IMR-90 (cell line): ENCODE measurements at regions not wholly inside any gene's neighbourhood (a gene's known extent, or its start where the extent isn't known, plus 50 kb on each side); places are given as distances from the start of the nearest gene placed in this dataset.

ENCODE experiments used
- ATAC-seq: fragments of 200-7000 bp; cut with Tn5 transposase; 2 replicates; pipeline ENCODE4 v1.9.1; 2020; ENCODE audit warnings: low read depth, mild to moderate bottlenecking, moderate library complexity
- BruUV-seq: library from RNA; stranded (reverse); fragments of 400-500 nt; replicated peaks from 2 replicates; lab custom pipeline; 2021; lab: Mats Ljungman, UMichigan
- CTCF ChIA-PET: fragments of 300-600 bp; formaldehyde crosslinking; extraction: SDS; loops from one replicate; lab custom pipeline; 2021; ENCODE audit warnings: antibody characterized with exemption; lab: Yijun Ruan, JAX
- POLR2A ChIA-PET: fragments of 300-600 bp; sonication (Branson Sonifier 250); formaldehyde crosslinking; loops from one replicate; lab custom pipeline; 2022; ENCODE audit warnings: antibody characterized with exemption; ENCODE audit not compliant: unreplicated experiment; lab: Charles Lee
- DNase-seq: peaks from one replicate; pipeline ENCODE4 v3.0.0; 2013
- H2AFZ ChIP-seq: replicated peaks from 2 replicates; pipeline ENCODE3; 2013; ENCODE audit warnings: low read length, mild to moderate bottlenecking; ENCODE audit not compliant: poor library complexity
- H2AK5ac ChIP-seq: 2 replicates; pipeline ENCODE4 v1.6.1; 2013; ENCODE audit warnings: low read depth, low read length, inconsistent platforms
- H2AK9ac ChIP-seq: replicated peaks from 2 replicates; pipeline ENCODE3; 2013; ENCODE audit warnings: mild to moderate bottlenecking, low read depth, low read length, moderate library complexity; ENCODE audit not compliant: poor library complexity
- H2BK120ac ChIP-seq: 2 replicates; pipeline ENCODE4 v1.6.1; 2013; ENCODE audit warnings: low read depth, low read length, inconsistent platforms
- H2BK15ac ChIP-seq: 3 replicates; pipeline ENCODE4 v1.6.1; 2013; ENCODE audit warnings: low read depth, low read length, inconsistent platforms
- H2BK20ac ChIP-seq: 2 replicates; pipeline ENCODE4 v1.6.1; 2013; ENCODE audit warnings: low read depth, mild to moderate bottlenecking, inconsistent platforms, low read length, moderate library complexity
- H2BK5ac ChIP-seq: 2 replicates; pipeline ENCODE4 v1.6.1; 2013; ENCODE audit warnings: mild to moderate bottlenecking, low read depth, low read length, inconsistent platforms; ENCODE audit not compliant: poor library complexity, severe bottlenecking
- H3K14ac ChIP-seq: replicated peaks from 2 replicates; pipeline ENCODE4 v1.6.1; 2013; ENCODE audit warnings: low read depth, low read length, inconsistent platforms
- H3K18ac ChIP-seq: 2 replicates; pipeline ENCODE4 v1.6.1; 2013; ENCODE audit warnings: low read depth, low read length, control low read depth
- H3K23ac ChIP-seq: 2 replicates; pipeline ENCODE4 v1.6.1; 2013; ENCODE audit warnings: low read depth, low read length, inconsistent platforms
- H3K27ac ChIP-seq: 2 replicates; pipeline ENCODE4 v1.5.1; 2013; ENCODE audit warnings: mild to moderate bottlenecking, control low read depth, low read length; ENCODE audit not compliant: insufficient read depth
- H3K27me3 ChIP-seq: 2 replicates; pipeline ENCODE4 v1.6.1; 2013; ENCODE audit warnings: low read length; ENCODE audit not compliant: control insufficient read depth, insufficient read depth
- H3K36me3 ChIP-seq: 2 replicates; pipeline ENCODE4 v1.6.1; 2013; ENCODE audit warnings: low read length, mixed read lengths; ENCODE audit not compliant: control insufficient read depth, insufficient read depth
- H3K4ac ChIP-seq: 2 replicates; pipeline ENCODE4 v1.6.1; 2013; ENCODE audit warnings: low read depth, low read length, inconsistent platforms
- H3K4me1 ChIP-seq: 2 replicates; pipeline ENCODE4 v1.6.1; 2013; ENCODE audit warnings: low read length, mixed read lengths; ENCODE audit not compliant: control insufficient read depth, insufficient read depth
- H3K4me2 ChIP-seq: 2 replicates; pipeline ENCODE4 v1.6.1; 2013; ENCODE audit warnings: low read depth, mild to moderate bottlenecking, control low read depth, low read length, moderate library complexity
- H3K4me3 ChIP-seq: 2 replicates; pipeline ENCODE4 v1.5.1; 2013; ENCODE audit warnings: low read depth, mild to moderate bottlenecking, control low read depth, low read length, moderate library complexity; ENCODE audit not compliant: insufficient read depth
- H3K56ac ChIP-seq: 2 replicates; pipeline ENCODE4 v1.6.1; 2013; ENCODE audit warnings: low read length, inconsistent platforms; ENCODE audit not compliant: insufficient read depth; ENCODE audit errors: extremely low read depth
- H3K79me1 ChIP-seq, 2 experiments: 2 replicates each; pipeline ENCODE4 v1.6.1; 2013; ENCODE audit warnings: low read length in 2 of 2, inconsistent platforms in 1 of 2, low read depth in 1 of 2
- H3K9ac ChIP-seq: 2 replicates; pipeline ENCODE4 v1.6.1; 2013; ENCODE audit warnings: low read depth, low read length, control low read depth
- H3K9me1 ChIP-seq: 2 replicates; pipeline ENCODE4 v1.6.1; 2013; ENCODE audit warnings: low read length, inconsistent platforms; ENCODE audit not compliant: insufficient read depth
- H3K9me3 ChIP-seq: 2 replicates; pipeline ENCODE4 v1.6.1; 2013; ENCODE audit warnings: low read length; ENCODE audit not compliant: control insufficient read depth, insufficient read depth
- H4K20me1 ChIP-seq: 2 replicates; pipeline ENCODE4 v1.6.1; 2013; ENCODE audit warnings: low read length, inconsistent platforms; ENCODE audit not compliant: insufficient read depth
- H4K5ac ChIP-seq: 2 replicates; pipeline ENCODE4 v1.6.1; 2013; ENCODE audit warnings: mild to moderate bottlenecking, low read depth, low read length, control low read depth
- H4K8ac ChIP-seq, 2 experiments: 2 replicates each; pipeline ENCODE4 v1.6.1; 2013; ENCODE audit warnings: low read depth in 2 of 2, low read length in 2 of 2, control low read depth in 1 of 2, inconsistent platforms in 1 of 2
- H4K91ac ChIP-seq: 2 replicates; pipeline ENCODE4 v1.6.1; 2013; ENCODE audit warnings: low read depth, low read length, inconsistent platforms; ENCODE audit not compliant: insufficient read depth
- BHLHE40 ChIP-seq: fragments of 150-350 bp; IDR thresholded peaks from 2 replicates; pipeline ENCODE4 v1.6.1; 2016; ENCODE audit warnings: mild to moderate bottlenecking, low read depth, low read length
- CHD1 ChIP-seq: IDR thresholded peaks from 2 replicates; pipeline ENCODE4 v1.6.1; 2012; ENCODE audit warnings: low read depth, low read length, improper control_type of control experiment
- MAFK ChIP-seq: IDR thresholded peaks from 2 replicates; pipeline ENCODE4 v1.6.1; 2012; ENCODE audit warnings: low read depth, low read length, improper control_type of control experiment
- MAZ ChIP-seq: IDR thresholded peaks from 2 replicates; pipeline ENCODE4 v1.6.1; 2012; ENCODE audit warnings: low read depth, mild to moderate bottlenecking, low read length, improper control_type of control experiment, moderate library complexity, borderline replicate concordance
- MXI1 ChIP-seq: IDR thresholded peaks from 2 replicates; pipeline ENCODE4 v1.6.1; 2012; ENCODE audit warnings: low read depth, mild to moderate bottlenecking, low read length, moderate library complexity, borderline replicate concordance
- NFE2L2 ChIP-seq: fragments of 150-350 bp; IDR thresholded peaks from 2 replicates; pipeline ENCODE4 v1.6.1; 2016; ENCODE audit warnings: low read depth, mild to moderate bottlenecking, low read length
- WGBS, 2 experiments: methylation state at CpG; one replicate each; pipeline versions ENCODE4 v1.1.5 to v1.1.7; 2013; ENCODE audit warnings: missing lambda C conversion rate in 2 of 2; ENCODE audit not compliant: insufficient read length in 1 of 2; ENCODE audit errors: extremely low coverage in 2 of 2; 5-methylcytosine and 5-hydroxymethylcytosine counted together
- dilution Hi-C: fragments of 300-500 bp; cut with HindIII; formaldehyde crosslinking; loops from one replicate; pipeline ENCODE4 v1.14.3; 2018; ENCODE audit warnings: low sequenced_read_pairs; ENCODE audit not compliant: unreplicated experiment
- in situ Hi-C: fragments of 300-500 bp; cut with MboI; formaldehyde crosslinking; loops from 3 replicates; pipeline ENCODE4 v1.14.3; 2019; ENCODE audit warnings: low sequenced_read_pairs, inconsistent platforms, mixed read lengths
- intact Hi-C: fragments of 100-400 bp; cut with micrococcal nuclease; formaldehyde crosslinking; loops from 2 replicates; pipeline ENCODE4 v1.10.0; 2022

DNA sequence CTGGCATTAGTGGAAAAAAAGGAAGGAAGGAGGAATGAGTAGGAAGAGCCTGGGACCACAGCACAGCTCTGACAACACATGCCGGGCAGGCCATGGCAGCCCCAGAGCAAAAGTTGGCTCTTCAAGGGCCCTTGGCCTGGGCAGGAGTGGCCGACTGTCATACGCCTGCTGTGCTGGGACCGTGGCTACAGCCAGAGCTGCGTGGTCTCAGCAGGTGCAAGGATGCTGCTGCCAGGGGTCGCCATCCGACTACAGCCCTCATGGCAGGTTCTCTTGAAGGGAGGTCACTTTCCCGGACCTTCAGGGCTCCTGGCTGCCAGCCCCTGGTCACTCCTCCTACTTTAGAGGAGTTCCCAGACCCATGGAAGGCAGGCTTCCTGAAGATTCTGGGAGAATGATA, 109.9 kb downstream of the ARL4C start:
- no peaks in the 10 kb centered on the region for H3K4me1 ChIP-seq
- no peaks in the 10 kb centered on the region for H3K9me1 ChIP-seq
- 100% methylated on average over 1 of the region's 8 CpGs; no CpG with 5 or more reads in 1 of the 2 experiments for WGBS, 2 experiments
- H4K20me1 ChIP-seq: no peaks in the 10 kb centered on the region
- TF ChIP-seq MXI1 (no peak), MAZ (no peak), CHD1 (no peak), NFE2L2 (no peak), BHLHE40 (no peak), MAFK (no peak)
- H3K36me3 ChIP-seq: no peaks in the 10 kb centered on the region
- H3K4me3 ChIP-seq: no peak overlapping the region
- H2BK20ac ChIP-seq: no peak overlapping the region
- H3K27me3 ChIP-seq: 0 out of 2 replicates have a peak, but pooled peaks cover 3% of the 10 kb centered on the region
- no peak overlapping the region for H3K27ac ChIP-seq
- H4K8ac ChIP-seq: no peak overlapping the region
- H4K5ac ChIP-seq: no peak overlapping the region
- H2AFZ ChIP-seq: peak overlapping the region; percentile 19
- ChIA-PET POLR2A (no interaction called here), CTCF (no interaction called here)
- no peak overlapping the region for H3K18ac ChIP-seq
- ATAC-seq (no peak), DNase-seq (no peak)
- H3K4ac ChIP-seq: no peak overlapping the region
- H2BK5ac ChIP-seq: no peak overlapping the region
- H2AK9ac ChIP-seq: no peak overlapping the region
- H3K4me2 ChIP-seq: no peak overlapping the region
- H2BK120ac ChIP-seq: no peak overlapping the region
- H2BK15ac ChIP-seq: no peak overlapping the region
- BruUV-seq: no TSS peak
- dilution Hi-C loops (no loop called here), intact Hi-C loops (no loop called here), in situ Hi-C loops (no loop called here)
- no peak overlapping the region for H3K56ac ChIP-seq
- no peak overlapping the region for H3K9ac ChIP-seq
- no peak overlapping the region for H2AK5ac ChIP-seq
- no peak overlapping the region for H4K91ac ChIP-seq
- H3K14ac ChIP-seq: no peak overlapping the region
- H3K79me1 ChIP-seq: no peaks in the 10 kb centered on the region
- H3K23ac ChIP-seq: no peak overlapping the region
- 0 out of 2 replicates have a peak, but pooled peaks cover 2% of the 10 kb centered on the region for H3K9me3 ChIP-seq
